ENCODE measurements at regions not wholly inside any gene's neighbourhood (a gene's known extent, or its start where the extent isn't known, plus 50 kb on each side); places are given as distances from the start of the nearest gene placed in this dataset.

- TF ChIP-seq ZNF331 (CRISPR knock-in tag; IDR thresholded peaks at IDR 0.05; ENCODE audit: low read depth) (no peak), EZH2 (IDR thresholded peaks at IDR 0.05; ENCODE audit: low read depth, unreplicated experiment) (no peak), EZH2phosphoT487 (IDR thresholded peaks at IDR 0.05; ENCODE audit: unreplicated experiment) (no peak), CREB1 (CRISPR knock-in tag; IDR thresholded peaks at IDR 0.05; ENCODE audit: low read depth) (no peak), POLR2AphosphoS5 (IDR thresholded peaks at IDR 0.05; ENCODE audit: low read depth) (no peak), STAT1 (IDR thresholded peaks at IDR 0.05; ENCODE audit: unreplicated experiment) (no peak), JUNB (IDR thresholded peaks at IDR 0.05; ENCODE audit: unreplicated experiment) (no peak), REST (IDR thresholded peaks at IDR 0.05; ENCODE audit: unreplicated experiment) (no peak), NANOG (IDR thresholded peaks at IDR 0.05; ENCODE audit: borderline replicate concordance) (no peak)
- TF ChIP-seq, protein P1, sequence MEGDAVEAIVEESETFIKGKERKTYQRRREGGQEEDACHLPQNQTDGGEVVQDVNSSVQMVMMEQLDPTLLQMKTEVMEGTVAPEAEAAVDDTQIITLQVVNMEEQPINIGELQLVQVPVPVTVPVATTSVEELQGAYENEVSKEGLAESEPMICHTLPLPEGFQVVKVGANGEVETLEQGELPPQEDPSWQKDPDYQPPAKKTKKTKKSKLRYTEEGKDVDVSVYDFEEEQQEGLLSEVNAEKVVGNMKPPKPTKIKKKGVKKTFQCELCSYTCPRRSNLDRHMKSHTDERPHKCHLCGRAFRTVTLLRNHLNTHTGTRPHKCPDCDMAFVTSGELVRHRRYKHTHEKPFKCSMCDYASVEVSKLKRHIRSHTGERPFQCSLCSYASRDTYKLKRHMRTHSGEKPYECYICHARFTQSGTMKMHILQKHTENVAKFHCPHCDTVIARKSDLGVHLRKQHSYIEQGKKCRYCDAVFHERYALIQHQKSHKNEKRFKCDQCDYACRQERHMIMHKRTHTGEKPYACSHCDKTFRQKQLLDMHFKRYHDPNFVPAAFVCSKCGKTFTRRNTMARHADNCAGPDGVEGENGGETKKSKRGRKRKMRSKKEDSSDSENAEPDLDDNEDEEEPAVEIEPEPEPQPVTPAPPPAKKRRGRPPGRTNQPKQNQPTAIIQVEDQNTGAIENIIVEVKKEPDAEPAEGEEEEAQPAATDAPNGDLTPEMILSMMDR (conservative IDR thresholded peaks at IDR 0.05; ENCODE audit: low read depth in 2 of 2): no peak
- TF ChIP-seq, protein P2, sequence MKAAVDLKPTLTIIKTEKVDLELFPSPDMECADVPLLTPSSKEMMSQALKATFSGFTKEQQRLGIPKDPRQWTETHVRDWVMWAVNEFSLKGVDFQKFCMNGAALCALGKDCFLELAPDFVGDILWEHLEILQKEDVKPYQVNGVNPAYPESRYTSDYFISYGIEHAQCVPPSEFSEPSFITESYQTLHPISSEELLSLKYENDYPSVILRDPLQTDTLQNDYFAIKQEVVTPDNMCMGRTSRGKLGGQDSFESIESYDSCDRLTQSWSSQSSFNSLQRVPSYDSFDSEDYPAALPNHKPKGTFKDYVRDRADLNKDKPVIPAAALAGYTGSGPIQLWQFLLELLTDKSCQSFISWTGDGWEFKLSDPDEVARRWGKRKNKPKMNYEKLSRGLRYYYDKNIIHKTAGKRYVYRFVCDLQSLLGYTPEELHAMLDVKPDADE (IDR thresholded peaks at IDR 0.05): no peak
Observed at GRCh38 chr3:64976456-64976855, 288.7 kb upstream of the ADAMTS9 start.
